ENCODE measurements at regions not wholly inside any gene's neighbourhood (a gene's known extent, or its start where the extent isn't known, plus 50 kb on each side); places are given as distances from the start of the nearest gene placed in this dataset.
A peak's percentile ranks its signal among the peaks of the same experiment; 100 is the strongest.

DNA sequence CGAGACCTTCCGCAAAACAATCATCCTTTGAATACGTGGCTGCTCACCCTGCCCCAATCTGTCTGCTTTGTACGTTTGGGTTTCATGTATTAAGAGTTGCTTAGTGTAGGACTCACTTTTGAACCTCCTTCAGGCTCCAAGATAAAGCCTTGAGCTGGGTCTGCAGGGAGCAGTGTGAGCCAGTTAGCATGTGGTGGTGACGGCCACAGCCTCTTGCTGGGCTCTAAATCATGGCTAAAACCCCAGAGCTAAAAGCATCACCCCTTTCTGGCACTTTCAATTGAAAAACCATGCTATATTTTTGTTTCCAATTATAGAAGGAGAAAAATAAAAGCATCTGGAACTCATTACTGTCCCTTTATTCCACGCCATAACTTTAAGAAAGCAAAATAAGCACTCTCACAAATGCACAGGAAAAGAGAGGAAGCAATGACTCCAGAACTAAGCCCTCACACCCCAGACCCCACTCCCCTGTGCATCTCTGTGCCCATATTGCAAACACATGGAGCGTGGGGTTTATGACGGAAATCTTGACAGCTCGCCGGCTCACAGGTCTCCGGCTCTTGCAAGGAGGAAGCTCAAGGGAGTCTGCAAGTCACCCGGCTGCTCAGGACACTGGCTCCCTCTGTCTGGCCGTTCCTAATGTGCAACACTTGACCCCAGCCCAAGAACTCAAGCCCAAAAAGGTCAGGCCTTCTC, 135.5 kb downstream of the MIS18A start:
- Mint-ChIP-seq H3K9me3 (ENCODE audit: unreplicated experiment) (no peaks in the 10 kb centered on the region), H3K4me1 (ENCODE audit: low read depth, unreplicated experiment) (no peaks in the 10 kb centered on the region), H3K4me3 (ENCODE audit: unreplicated experiment) (no peak overlapping the region), H3K27ac (ENCODE audit: unreplicated experiment) (no peak overlapping the region), H3K27me3 (ENCODE audit: low read depth, unreplicated experiment) (peaks cover 6% of the 10 kb centered on the region), H3K36me3 (ENCODE audit: low read depth, unreplicated experiment) (no peaks in the 10 kb centered on the region)
- Histone ChIP-seq H3K4me3 (ENCODE audit: insufficient read depth, low read depth, low read length) (no peak overlapping the region), H3K4me1 (ENCODE audit: insufficient read depth, low read length) (no peaks in the 10 kb centered on the region), H3K36me3 (ENCODE audit: insufficient read depth, low read length) (no peaks in the 10 kb centered on the region), H2AFZ (ENCODE audit: low read depth, low read length) (no peak overlapping the region), H3K9me3 (ENCODE audit: insufficient read depth, low read depth, low read length) (no peaks in the 10 kb centered on the region), H4K20me1 (ENCODE audit: insufficient read depth, low read length) (no peaks in the 10 kb centered on the region), H3K79me2 (ENCODE audit: insufficient read depth, low read length) (no peaks in the 10 kb centered on the region), H3K9ac (ENCODE audit: low read length) (no peak overlapping the region), H3K27ac (ENCODE audit: low read depth, low read length) (no peak overlapping the region), H3K4me2 (ENCODE audit: low read length) (no peak overlapping the region), H3K27me3 (ENCODE audit: insufficient read depth, low read length) (no peaks in the 10 kb centered on the region)
- no peak for FAIRE-seq
- DNase-seq (ENCODE audit: low read depth): peak; percentile 4
- TF ChIP-seq, protein P1, sequence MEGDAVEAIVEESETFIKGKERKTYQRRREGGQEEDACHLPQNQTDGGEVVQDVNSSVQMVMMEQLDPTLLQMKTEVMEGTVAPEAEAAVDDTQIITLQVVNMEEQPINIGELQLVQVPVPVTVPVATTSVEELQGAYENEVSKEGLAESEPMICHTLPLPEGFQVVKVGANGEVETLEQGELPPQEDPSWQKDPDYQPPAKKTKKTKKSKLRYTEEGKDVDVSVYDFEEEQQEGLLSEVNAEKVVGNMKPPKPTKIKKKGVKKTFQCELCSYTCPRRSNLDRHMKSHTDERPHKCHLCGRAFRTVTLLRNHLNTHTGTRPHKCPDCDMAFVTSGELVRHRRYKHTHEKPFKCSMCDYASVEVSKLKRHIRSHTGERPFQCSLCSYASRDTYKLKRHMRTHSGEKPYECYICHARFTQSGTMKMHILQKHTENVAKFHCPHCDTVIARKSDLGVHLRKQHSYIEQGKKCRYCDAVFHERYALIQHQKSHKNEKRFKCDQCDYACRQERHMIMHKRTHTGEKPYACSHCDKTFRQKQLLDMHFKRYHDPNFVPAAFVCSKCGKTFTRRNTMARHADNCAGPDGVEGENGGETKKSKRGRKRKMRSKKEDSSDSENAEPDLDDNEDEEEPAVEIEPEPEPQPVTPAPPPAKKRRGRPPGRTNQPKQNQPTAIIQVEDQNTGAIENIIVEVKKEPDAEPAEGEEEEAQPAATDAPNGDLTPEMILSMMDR (IDR thresholded peaks at IDR 0.05; ENCODE audit: insufficient read depth, low read depth, low read length): no peak
- no peak for TF ChIP-seq EZH2 (IDR thresholded peaks at IDR 0.05; ENCODE audit: insufficient read depth, low read length)

DNA sequence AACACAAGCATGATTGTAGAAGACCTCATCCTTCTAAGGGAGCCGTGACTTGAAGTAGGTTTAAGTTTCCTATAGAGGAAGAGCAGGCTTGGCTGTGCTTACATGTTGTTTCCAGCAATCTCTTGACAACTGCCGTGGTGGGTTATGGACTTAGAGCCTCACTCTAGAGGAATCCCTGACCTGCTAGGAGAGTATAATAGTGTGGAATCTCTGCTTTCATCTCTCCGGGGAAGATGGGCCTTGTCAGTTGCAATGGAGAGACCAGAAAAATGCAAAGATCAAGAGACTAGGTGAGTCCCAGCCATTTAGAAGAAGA, 137.6 kb downstream of the MIS18A start:
- Histone ChIP-seq H3K4me3 (ENCODE audit: insufficient read depth, low read depth, low read length) (no peak overlapping the region), H3K36me3 (ENCODE audit: insufficient read depth, low read length) (no peaks in the 10 kb centered on the region), H3K27me3 (ENCODE audit: insufficient read depth, low read length) (no peaks in the 10 kb centered on the region), H3K79me2 (ENCODE audit: insufficient read depth, low read length) (no peaks in the 10 kb centered on the region), H2AFZ (ENCODE audit: low read depth, low read length) (no peak overlapping the region), H3K9me3 (ENCODE audit: insufficient read depth, low read depth, low read length) (no peaks in the 10 kb centered on the region), H3K27ac (ENCODE audit: low read depth, low read length) (no peak overlapping the region), H4K20me1 (ENCODE audit: insufficient read depth, low read length) (no peaks in the 10 kb centered on the region), H3K9ac (ENCODE audit: low read length) (no peak overlapping the region), H3K4me2 (ENCODE audit: low read length) (no peak overlapping the region), H3K4me1 (ENCODE audit: insufficient read depth, low read length) (no peaks in the 10 kb centered on the region)
- Mint-ChIP-seq H3K4me1 (ENCODE audit: low read depth, unreplicated experiment) (no peaks in the 10 kb centered on the region), H3K36me3 (ENCODE audit: low read depth, unreplicated experiment) (no peaks in the 10 kb centered on the region), H3K27me3 (ENCODE audit: low read depth, unreplicated experiment) (peaks cover 6% of the 10 kb centered on the region), H3K4me3 (ENCODE audit: unreplicated experiment) (no peak overlapping the region), H3K9me3 (ENCODE audit: unreplicated experiment) (peaks cover 2% of the 10 kb centered on the region), H3K27ac (ENCODE audit: unreplicated experiment) (no peak overlapping the region)
- DNase-seq (ENCODE audit: low read depth) (no peak), FAIRE-seq (no peak)
- TF ChIP-seq, protein P1 (IDR thresholded peaks at IDR 0.05; ENCODE audit: insufficient read depth, low read depth, low read length): no peak
- no peak for TF ChIP-seq EZH2 (IDR thresholded peaks at IDR 0.05; ENCODE audit: insufficient read depth, low read length)

DNA sequence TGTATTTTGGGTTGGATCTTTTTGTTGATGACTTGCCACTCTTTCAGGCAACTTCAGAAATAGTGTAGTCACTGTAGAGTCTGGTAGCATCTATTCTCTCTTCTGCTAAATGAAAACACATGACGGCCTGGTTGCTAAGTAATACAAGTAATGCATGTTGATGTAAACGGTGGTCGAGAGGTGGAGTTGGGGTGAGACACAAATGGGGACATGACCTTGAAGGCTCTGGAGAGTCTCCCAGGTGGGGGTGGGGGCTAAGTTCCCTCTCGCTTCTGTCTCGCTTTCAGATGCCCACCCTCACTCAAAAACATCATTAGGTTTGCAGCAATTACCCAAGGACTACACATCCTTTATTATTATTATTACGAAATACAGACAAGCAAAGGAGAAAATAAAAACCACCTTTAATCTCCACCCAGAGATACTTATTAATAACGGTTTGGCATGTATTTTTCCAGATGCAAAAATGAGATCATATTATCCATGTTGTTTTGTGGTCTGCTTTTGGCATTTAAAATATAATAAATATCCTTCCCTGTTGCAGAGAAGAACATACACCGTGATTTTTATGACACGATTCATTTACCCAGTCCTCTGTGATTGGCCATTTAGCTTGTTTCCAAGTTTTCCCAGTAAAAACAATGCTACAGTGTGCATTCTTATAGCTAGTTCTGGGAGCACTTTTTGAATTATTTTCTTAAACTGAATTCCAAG, 138.1 kb downstream of the MIS18A start:
- H3K4me1 Mint-ChIP-seq (ENCODE audit: low read depth, unreplicated experiment): peaks cover 1% of the 10 kb centered on the region
- TF ChIP-seq, protein P1 (IDR thresholded peaks at IDR 0.05; ENCODE audit: insufficient read depth, low read depth, low read length): no peak
- TF ChIP-seq EZH2 (IDR thresholded peaks at IDR 0.05; ENCODE audit: insufficient read depth, low read length): no peak
- DNase-seq (ENCODE audit: low read depth) (no peak), FAIRE-seq (no peak)
- no peak overlapping the region for H2AFZ ChIP-seq (ENCODE audit: low read depth, low read length)
- H3K4me2 ChIP-seq (ENCODE audit: low read length): no peak overlapping the region
- no peaks in the 10 kb centered on the region for H4K20me1 ChIP-seq (ENCODE audit: insufficient read depth, low read length)
- no peaks in the 10 kb centered on the region for H3K79me2 ChIP-seq (ENCODE audit: insufficient read depth, low read length)
- H3K4me3 ChIP-seq (ENCODE audit: insufficient read depth, low read depth, low read length): no peak overlapping the region
- H3K4me3 Mint-ChIP-seq (ENCODE audit: unreplicated experiment): no peak overlapping the region
- peaks cover 6% of the 10 kb centered on the region for H3K27me3 Mint-ChIP-seq (ENCODE audit: low read depth, unreplicated experiment)
- H3K9me3 Mint-ChIP-seq (ENCODE audit: unreplicated experiment): peaks cover 2% of the 10 kb centered on the region
- H3K27me3 ChIP-seq (ENCODE audit: insufficient read depth, low read length): no peaks in the 10 kb centered on the region
- peaks cover 2% of the 10 kb centered on the region for H3K4me1 ChIP-seq (ENCODE audit: insufficient read depth, low read length)
- no peaks in the 10 kb centered on the region for H3K9me3 ChIP-seq (ENCODE audit: insufficient read depth, low read depth, low read length)
- no peak overlapping the region for H3K27ac Mint-ChIP-seq (ENCODE audit: unreplicated experiment)
- H3K9ac ChIP-seq (ENCODE audit: low read length): no peak overlapping the region
- no peaks in the 10 kb centered on the region for H3K36me3 Mint-ChIP-seq (ENCODE audit: low read depth, unreplicated experiment)
- no peaks in the 10 kb centered on the region for H3K36me3 ChIP-seq (ENCODE audit: insufficient read depth, low read length)
- H3K27ac ChIP-seq (ENCODE audit: low read depth, low read length): no peak overlapping the region
